HG02642 (cell line): ENCODE measurements at regions not wholly inside any gene's neighbourhood (a gene's known extent, or its start where the extent isn't known, plus 50 kb on each side); places are given as distances from the start of the nearest gene placed in this dataset.
A peak's percentile ranks its signal among the peaks of the same experiment; 100 is the strongest.

Experiments
- ATAC-seq: cut with Tn5 transposase; IDR thresholded peaks from one replicate; pipeline ENCODE4 v1.9.1; 2021; ENCODE audit warnings: mild to moderate bottlenecking; ENCODE audit not compliant: unreplicated experiment, poor library complexity

- no peak for ATAC-seq
Measured at GRCh38 chr2:42108852-42109251, 60.3 kb upstream of the EML4 start.

GRCh38 chr2:42109959-42110640 is 59.1 kb upstream of the EML4 start:
- no peak for ATAC-seq

- no peak for ATAC-seq
Measured at GRCh38 chr2:42110641-42111322, 58.4 kb upstream of the EML4 start.

GRCh38 chr2:42112418-42112817 is 56.7 kb upstream of the EML4 start:
- no peak for ATAC-seq

GRCh38 chr2:42113452-42113851 is 55.7 kb upstream of the EML4 start:
- ATAC-seq: no peak

- ATAC-seq: no peak
Measured at GRCh38 chr2:42114091-42114490, 55.1 kb upstream of the EML4 start.

- no peak for ATAC-seq
Measured at GRCh38 chr2:42115588-42115987, 53.6 kb upstream of the EML4 start.

- no peak for ATAC-seq
Measured at GRCh38 chr2:42116195-42117181, 52.7 kb upstream of the EML4 start.

GRCh38 chr2:42117182-42117579 is 52.0 kb upstream of the EML4 start:
- ATAC-seq: no peak

- peak; percentile 80 for ATAC-seq
Measured at GRCh38 chr2:42117923-42118753, 51.0 kb upstream of the EML4 start.

- ATAC-seq: no peak
Measured at GRCh38 chr2:42118754-42119569, 50.2 kb upstream of the EML4 start.
